Lung (tissue), 11 donors: ENCODE measurements at regions not wholly inside any gene's neighbourhood (a gene's known extent, or its start where the extent isn't known, plus 50 kb on each side); places are given as distances from the start of the nearest gene placed in this dataset.

Experiments used
- ATAC-seq: fragments of 200-7000 bp; cut with Tn5 transposase; one replicate; pipeline ENCODE4 v1.9.1; 2020; ENCODE audit warnings: moderate number of reproducible peaks; ENCODE audit not compliant: insufficient read depth, low FRiP score
- DNase-seq, 3 donors: peaks; one replicate each; pipeline ENCODE4 v3.0.0-alpha.2; 2013 to 2017
- H3K27ac ChIP-seq, 2 donors: one replicate each; pipeline ENCODE4 v1.5.1; 2013; ENCODE audit warnings: mild to moderate bottlenecking in 2 of 2, moderate library complexity in 2 of 2, control low read depth in 1 of 2, inconsistent platforms in 1 of 2, low read depth in 1 of 2, low read length in 1 of 2
- H3K27me3 ChIP-seq, 3 donors: one replicate each; pipeline ENCODE4 v1.5.1; 2013; ENCODE audit warnings: low read length in 2 of 3; ENCODE audit not compliant: control insufficient read depth in 3 of 3, insufficient read depth in 3 of 3
- H3K36me3 ChIP-seq, 4 donors: one replicate each; pipeline ENCODE4 v1.5.1; 2013; ENCODE audit warnings: low read length in 4 of 4, mild to moderate bottlenecking in 1 of 4, moderate library complexity in 1 of 4; ENCODE audit not compliant: control insufficient read depth in 4 of 4, insufficient read depth in 4 of 4
- H3K4me1 ChIP-seq, 5 donors: one replicate each; pipeline ENCODE4 v1.5.1; 2013; ENCODE audit warnings: low read length in 5 of 5, mild to moderate bottlenecking in 2 of 5, moderate library complexity in 1 of 5; ENCODE audit not compliant: control insufficient read depth in 5 of 5, insufficient read depth in 5 of 5
- H3K4me3 ChIP-seq: one replicate; pipeline ENCODE4 v1.5.1; 2013; ENCODE audit warnings: mild to moderate bottlenecking, control low read depth, moderate library complexity
- H3K9ac ChIP-seq, 2 donors: one replicate each; pipeline ENCODE4 v1.5.1; 2013; ENCODE audit warnings: low read length in 2 of 2, control low read depth in 1 of 2; ENCODE audit not compliant: insufficient read depth in 1 of 2
- H3K9me3 ChIP-seq, 4 donors: one replicate each; pipeline ENCODE4 v1.5.1; 2013; ENCODE audit warnings: low read length in 3 of 4, mild to moderate bottlenecking in 1 of 4, moderate library complexity in 1 of 4; ENCODE audit not compliant: control insufficient read depth in 4 of 4, insufficient read depth in 3 of 4
- WGBS, 2 donors: extraction: QIAGEN DNeasy Blood & Tissue Kit; methylation state at CpG; one replicate each; pipeline ENCODE4 v1.1.7; 2013; 5-methylcytosine and 5-hydroxymethylcytosine counted together
- TF ChIP-seq, protein P1 (sequence below): IDR thresholded peaks from 2 replicates; pipeline ENCODE4 v1.5.1; 2012; ENCODE audit warnings: mild to moderate bottlenecking; ENCODE audit errors: control extremely low read depth, extremely low read depth
- donor health status: control.
- donor health status: control.
- donor health status: Bipolar disorder and iron deficiency.
- donor health status: healthy.
- donor health status: DM: yes; HTN: yes; CAD: no.

DNA sequence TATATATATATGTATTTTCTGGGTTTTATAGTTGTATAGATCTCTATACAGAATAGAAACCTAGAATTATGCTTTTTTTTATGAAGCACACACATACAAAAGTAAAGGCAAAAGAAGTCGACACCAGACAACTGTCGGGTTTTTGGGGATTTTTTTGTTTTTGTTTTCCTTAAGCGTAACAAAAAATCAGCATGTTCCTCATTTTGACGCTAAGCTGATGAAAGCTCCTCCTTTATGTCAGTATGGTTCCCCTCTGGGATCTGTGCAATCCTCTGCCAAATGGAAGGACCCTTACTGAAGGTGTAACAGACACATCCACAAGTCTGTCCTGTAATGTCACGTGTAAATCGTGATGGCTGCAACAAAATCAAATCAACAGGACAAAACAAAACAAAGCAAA, 226.2 kb downstream of the RHOU start:
- Histone ChIP-seq H3K9ac (peak overlapping the region in 1 of 2 donors; percentile 8), H3K36me3 (no peaks in the 10 kb centered on the region), H3K27me3 (no peaks in the 10 kb centered on the region), H3K4me1 (peaks cover 0 to 16% (median 5%) of the 10 kb centered on the region in 5 donors), H3K9me3 (no peaks in the 10 kb centered on the region), H3K4me3 (no peak overlapping the region), H3K27ac (no peak overlapping the region)
- TF ChIP-seq, protein P1, sequence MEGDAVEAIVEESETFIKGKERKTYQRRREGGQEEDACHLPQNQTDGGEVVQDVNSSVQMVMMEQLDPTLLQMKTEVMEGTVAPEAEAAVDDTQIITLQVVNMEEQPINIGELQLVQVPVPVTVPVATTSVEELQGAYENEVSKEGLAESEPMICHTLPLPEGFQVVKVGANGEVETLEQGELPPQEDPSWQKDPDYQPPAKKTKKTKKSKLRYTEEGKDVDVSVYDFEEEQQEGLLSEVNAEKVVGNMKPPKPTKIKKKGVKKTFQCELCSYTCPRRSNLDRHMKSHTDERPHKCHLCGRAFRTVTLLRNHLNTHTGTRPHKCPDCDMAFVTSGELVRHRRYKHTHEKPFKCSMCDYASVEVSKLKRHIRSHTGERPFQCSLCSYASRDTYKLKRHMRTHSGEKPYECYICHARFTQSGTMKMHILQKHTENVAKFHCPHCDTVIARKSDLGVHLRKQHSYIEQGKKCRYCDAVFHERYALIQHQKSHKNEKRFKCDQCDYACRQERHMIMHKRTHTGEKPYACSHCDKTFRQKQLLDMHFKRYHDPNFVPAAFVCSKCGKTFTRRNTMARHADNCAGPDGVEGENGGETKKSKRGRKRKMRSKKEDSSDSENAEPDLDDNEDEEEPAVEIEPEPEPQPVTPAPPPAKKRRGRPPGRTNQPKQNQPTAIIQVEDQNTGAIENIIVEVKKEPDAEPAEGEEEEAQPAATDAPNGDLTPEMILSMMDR: no peak
- no peak for ATAC-seq
- DNase-seq: no peak
- WGBS, 2 donors: 61 to 79% methylated on average over 6 of the region's 6 CpGs

DNA sequence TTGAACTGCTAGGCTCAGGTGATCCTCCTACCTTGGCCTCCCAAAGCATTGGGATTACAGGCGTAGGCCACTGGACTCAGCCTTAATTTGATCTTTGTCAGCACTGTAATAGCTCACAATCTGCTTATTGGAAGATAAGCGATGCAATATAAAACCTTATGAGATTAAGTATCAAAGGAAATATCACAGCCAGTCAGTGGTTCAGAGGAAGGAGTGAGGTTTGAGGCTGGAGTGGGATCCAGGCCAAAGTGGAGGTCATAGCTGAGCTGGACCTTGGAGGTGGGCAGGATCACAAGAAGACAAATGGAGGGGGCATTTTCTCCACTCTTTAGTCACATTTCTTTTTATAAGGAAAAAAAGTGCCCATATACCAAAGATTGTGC, 228.5 kb downstream of the RHOU start:
- ATAC-seq (no peak), DNase-seq (no peak)
- no peaks in the 10 kb centered on the region for H3K36me3 ChIP-seq
- H3K27me3 ChIP-seq: no peaks in the 10 kb centered on the region
- peak overlapping the region in 1 of 2 donors; percentile 68 for H3K27ac ChIP-seq
- TF ChIP-seq, protein P1: no peak
- H3K4me3 ChIP-seq: no peak overlapping the region
- no peaks in the 10 kb centered on the region for H3K9me3 ChIP-seq
- H3K9ac ChIP-seq: no peak overlapping the region
- WGBS, 2 donors: 41 to 69% methylated on average over 2 of the region's 2 CpGs
- H3K4me1 ChIP-seq: peaks cover 0 to 19% (median 5%) of the 10 kb centered on the region in 5 donors

DNA sequence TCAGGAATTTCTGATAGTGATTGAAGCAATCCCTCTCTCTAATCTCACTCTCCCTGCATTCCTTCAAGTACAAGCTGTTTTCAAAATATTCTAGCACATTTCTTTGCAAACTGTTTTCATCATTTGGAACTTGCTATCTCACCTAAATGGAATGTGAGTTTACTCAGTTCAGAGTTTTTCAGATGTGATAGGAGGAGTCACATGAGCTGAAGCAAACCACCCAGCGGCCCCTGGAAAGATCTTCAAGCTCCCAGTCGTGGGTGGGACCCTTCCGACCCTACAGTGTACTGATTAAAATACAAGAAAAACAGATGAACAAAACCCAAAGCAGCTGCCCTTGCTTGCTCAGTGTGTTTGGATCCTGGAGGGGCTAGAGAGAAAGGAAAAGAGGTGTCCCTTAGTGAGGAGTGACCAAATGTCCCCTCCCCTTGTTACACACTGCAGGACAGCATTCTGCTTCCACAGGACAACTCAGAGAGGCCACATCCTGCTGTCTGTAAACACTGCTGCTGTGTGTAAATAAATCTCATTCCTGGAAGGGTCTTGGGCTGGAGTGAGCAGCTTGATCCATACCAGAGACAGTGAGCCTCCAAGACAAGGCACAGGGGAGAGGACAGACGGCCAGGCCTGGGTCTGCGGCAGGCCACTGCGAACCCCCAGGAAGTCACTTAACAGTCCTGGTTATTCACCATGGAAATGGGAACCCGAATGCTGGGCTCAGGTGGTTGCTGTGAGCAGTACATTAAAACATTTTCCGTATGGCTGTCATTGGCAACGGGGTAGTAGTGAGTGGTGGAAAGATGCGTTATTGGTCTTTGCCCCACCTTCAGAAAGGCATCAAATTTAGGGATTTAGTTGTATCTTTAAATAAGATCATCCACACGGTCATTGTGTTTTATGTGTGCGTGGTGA, 229.2 kb downstream of the RHOU start:
- Histone ChIP-seq H3K27ac (peak overlapping the region in 1 of 2 donors; percentile 59), H3K36me3 (no peaks in the 10 kb centered on the region), H3K9me3 (no peaks in the 10 kb centered on the region), H3K4me3 (no peak overlapping the region), H3K27me3 (no peaks in the 10 kb centered on the region), H3K4me1 (peaks cover 0 to 25% (median 8%) of the 10 kb centered on the region in 5 donors), H3K9ac (peak overlapping the region in 1 of 2 donors; percentile 16)
- TF ChIP-seq, protein P1: no peak
- WGBS, 2 donors: 63 to 81% methylated on average over 12 of the region's 12 CpGs
- ATAC-seq: peak; percentile 47
- peak; percentile 40 to 67 (median 65) for DNase-seq
